Activated naive CD4-positive, alpha-beta T cell treated with anti-CD3 and anti-CD28 coated beads, Interleukin-2, amount 50 U/mL, for 16 hours (primary cell): ENCODE measurements at regions not wholly inside any gene's neighbourhood (a gene's known extent, or its start where the extent isn't known, plus 50 kb on each side); places are given as distances from the start of the nearest gene placed in this dataset.

ENCODE experiments used
- DNase-seq: peaks from one replicate; pipeline ENCODE4 v3.0.0-alpha.2; 2020

DNA sequence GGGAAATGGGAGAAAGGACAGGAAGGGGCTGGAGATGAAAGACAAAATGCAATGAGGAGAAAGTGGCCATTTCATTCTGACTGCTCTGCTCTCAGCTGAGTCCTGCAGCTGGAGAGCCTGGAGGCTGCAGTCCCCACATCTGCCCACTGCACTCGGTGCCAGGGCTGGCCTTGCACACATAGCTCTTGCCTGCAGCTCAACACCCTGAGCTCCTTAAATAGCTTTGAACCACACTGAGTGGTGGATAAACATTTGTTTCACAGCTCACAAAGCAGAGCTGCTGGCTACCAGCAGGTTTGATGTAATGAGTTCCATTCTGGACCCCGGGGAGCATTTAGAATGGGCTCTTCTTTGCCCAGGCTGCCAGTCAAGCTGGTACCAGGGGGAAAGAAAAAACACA is 426.1 kb upstream of the CADM1 start:
- no peak for DNase-seq

DNA sequence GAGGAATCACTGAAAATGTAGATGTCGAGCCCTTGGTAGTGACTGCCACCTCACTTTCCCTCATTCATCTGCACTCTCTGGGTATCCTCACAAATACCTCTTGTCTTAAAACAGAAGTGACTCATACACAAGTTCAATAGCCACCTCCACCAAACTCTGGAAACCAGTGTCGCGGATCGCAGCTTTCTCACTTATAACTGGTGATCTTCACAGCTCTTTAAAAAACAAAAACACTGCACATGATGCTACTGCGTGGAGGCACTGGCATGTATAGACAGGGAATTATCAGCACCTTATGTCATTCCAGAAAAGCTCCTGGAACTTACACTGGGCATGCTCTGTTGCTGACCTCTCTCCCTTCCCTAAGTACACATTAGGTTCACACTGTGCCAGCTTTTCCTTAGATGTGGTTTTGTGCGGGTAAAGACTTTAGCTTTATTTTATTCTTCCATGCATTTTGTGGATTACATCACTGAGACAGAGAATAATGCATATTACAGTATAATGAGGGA is 425.5 kb upstream of the CADM1 start:
- DNase-seq = no peak

- DNase-seq = no peak
Observed at GRCh38 chr11:115928811-115929210, 424.6 kb upstream of the CADM1 start.

GRCh38 chr11:115927823-115928329 is 423.7 kb upstream of the CADM1 start:
- no peak for DNase-seq

DNA sequence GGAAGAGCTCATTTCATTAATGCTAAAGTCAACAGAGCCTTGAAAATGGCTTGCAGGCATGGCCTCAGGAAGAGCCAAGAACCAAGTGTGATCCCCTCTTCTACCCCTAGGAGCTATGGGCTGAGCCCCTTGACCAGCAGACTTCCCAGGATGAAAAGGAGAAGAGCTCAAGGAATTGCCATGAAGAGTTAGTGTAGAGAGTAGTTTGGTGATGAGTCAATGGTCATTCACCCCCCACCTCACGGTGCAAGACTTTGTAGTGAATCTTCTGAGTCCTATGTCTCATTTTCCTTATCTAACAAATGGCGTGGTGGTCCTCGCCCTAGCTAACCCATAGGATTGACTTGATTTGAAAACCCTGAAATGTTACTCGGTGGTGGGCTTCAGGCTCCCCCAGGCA is 422.4 kb upstream of the CADM1 start:
- no peak for DNase-seq

DNA sequence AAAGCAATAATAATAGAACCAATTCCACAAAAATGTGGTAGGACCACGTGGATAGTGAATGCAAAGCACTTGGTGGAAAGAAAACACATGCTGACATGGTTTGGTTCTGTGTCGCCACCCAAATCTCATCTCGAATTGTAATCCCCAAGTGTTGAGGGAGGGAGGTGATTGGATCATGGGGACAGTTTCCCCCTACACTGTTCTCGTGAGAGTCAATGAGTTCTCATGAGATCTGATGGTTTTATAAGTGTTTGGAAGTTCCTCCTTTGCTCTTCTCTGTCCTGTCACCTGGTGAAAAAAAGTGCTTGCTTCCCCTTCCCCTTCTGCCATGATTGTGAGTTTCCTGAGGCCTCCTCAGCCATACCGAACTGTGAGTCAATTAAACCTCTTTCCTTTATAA is 421.9 kb upstream of the CADM1 start:
- DNase-seq = no peak

DNA sequence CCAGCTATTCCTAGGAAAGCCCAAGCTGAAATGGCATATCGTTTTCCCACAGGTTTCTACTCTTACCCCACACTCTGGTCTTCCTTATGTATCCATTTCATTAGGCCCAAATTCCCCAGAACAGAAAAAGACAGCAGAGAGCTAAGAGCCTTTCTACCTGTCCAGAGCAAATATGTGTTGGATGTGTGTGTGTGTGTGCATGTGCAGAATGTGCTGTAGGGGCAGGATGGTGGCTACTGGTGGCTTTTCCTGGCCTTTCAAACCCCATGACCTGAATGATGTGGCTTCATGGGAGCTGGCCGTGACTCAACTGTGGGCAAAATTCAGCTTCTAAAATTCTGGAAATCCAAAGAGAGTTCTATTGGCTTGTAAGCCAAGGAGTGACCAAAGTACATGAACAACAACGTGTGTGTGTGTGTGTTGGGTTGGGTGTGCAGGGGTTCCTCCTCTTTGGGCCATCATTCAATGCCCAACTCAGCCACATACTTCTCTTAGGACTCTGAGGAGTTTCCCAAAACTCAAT is 421.4 kb upstream of the CADM1 start:
- DNase-seq = no peak

- DNase-seq = no peak
Observed at GRCh38 chr11:115924744-115925567, 420.7 kb upstream of the CADM1 start.

GRCh38 chr11:115922876-115923275 is 418.7 kb upstream of the CADM1 start:
- DNase-seq = no peak

GRCh38 chr11:115921986-115922385 is 417.8 kb upstream of the CADM1 start:
- DNase-seq = no peak

DNA sequence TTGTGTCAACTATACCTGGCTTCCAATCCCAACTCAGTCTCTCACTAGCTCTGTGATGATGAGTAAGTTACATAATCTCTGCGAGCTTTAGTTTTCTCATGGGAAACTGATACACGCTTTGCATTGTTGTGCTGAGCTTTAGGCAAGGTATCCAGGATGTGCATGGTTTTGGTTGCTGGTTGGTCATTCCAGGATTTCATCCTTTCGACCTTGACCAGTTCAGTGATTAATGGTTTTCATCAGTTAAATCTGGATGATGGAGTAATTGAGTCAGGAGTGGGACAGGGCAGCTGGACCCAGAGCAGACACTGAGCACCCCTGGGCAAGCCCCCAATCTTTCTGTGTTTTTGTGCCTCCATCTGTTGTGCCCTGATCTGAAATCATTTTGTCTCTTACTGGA is 417.3 kb upstream of the CADM1 start:
- DNase-seq = no peak

- DNase-seq = no peak
Observed at GRCh38 chr11:115920841-115921480, 416.7 kb upstream of the CADM1 start.

- no peak for DNase-seq
Observed at GRCh38 chr11:115920092-115920461, 415.9 kb upstream of the CADM1 start.

GRCh38 chr11:115919341-115920091 is 415.3 kb upstream of the CADM1 start:
- no peak for DNase-seq

DNA sequence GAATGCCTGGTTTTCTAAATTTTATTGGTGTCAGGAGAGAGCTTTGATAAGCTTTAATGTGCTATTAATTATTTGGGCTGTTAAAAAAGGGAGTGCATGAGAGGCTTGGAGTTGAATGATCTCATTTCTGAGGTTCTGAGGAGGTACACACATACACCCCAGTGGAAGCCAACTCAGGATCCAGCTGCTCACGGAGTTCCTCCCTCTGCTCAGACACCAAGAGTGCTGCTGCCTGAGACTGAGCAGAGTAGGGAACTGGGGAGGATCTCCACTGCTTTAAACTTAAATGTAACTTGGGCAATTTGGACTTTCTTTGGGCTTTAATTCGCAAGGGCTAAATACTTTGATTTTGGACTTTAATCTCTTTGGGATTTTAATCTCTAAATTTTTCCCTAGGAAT is 414.4 kb upstream of the CADM1 start:
- DNase-seq = no peak

DNA sequence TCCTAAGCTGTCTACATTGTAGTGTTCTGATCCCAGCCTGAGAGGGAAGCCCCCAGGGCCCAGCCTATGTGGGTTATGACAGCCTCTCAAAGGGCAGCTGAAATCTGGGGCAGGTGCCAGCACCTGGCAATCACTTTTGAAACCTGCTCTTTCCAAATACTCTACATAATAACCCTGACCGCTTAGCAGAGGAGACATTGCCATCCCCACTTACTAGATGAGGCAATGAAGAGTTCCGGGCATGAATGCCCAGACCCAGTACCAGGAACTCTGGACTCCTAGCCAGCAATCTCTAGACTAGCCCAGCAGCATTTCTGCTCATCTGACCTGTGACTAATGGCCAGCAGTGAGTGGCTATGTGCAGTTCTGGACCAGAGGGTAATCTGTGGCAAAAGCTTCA is 412.4 kb upstream of the CADM1 start:
- no peak for DNase-seq

DNA sequence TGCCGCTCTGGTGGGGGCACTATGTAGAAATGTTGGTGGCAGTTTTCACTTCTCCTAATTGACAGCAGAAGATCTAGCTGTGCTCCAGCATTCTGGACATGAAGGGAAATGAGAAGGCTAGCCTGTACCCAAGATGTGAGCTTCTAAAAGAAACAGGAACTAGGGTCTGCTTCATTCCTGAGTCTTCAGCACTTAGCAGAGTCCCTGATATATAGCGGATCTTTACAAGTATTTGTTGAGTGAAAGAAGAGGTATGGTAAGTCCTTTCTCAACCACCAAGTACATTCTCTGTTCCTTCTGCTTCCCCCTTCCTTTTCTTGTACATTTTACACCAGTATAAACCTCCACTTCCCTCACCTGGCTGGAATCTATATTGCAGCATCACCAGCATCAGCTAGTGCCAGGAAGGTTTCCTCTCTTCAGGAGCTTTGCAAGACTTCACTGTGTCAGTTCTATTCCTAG is 408.3 kb upstream of the CADM1 start:
- no peak for DNase-seq

DNA sequence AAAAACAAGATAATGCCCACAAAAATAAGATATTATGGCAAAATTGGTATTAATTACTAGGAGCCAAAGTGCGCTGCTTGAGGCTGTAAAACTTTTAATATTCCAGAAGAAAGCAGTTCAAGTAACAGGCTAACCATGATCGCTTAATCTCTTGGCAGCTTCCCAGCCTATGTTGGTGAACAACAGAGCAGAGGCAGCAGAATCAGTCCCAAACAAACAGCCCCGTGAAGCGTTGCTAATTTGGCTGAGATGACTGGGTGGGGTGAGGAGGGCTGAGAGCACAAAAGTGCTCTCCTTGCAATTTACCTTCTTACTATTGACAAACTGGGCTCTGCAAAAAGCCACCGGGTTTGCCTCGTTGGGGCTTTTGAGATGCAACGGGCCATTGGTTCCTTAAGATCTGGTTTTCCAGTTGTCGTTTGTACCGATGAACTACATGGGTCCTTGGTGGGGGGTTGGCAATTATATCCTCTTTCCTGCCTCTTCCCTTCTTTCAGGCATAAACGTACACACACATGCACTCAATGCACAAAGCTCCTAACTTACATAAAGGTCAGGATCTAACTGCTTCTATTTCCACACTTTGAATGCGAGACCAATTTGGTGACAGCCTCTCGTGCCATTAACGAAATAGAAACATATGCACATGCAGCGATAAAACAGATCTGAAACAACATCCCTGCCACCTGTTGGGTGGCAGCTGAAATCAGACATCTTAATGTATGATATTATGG is 407.6 kb upstream of the CADM1 start:
- no peak for DNase-seq

DNA sequence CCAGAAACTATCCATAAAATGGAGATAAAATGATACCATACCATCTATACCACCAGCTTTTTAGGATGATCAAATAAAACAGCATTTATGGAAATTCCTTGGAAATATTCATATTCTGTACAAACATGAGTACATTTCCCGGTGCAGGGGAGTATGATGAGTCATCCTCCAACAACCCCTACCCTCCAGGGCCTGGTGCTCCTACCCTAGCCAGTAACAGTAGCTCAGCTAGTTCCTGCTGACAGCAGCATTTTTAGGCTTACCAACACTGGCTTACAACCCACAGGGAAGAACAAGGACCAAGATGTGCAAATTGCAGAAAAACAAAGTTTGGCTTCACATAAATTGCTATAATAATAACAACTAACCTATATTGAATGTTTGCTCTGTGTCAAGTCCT is 406.2 kb upstream of the CADM1 start:
- DNase-seq = no peak

- DNase-seq = no peak
Observed at GRCh38 chr11:115906171-115906570, 402.0 kb upstream of the CADM1 start.

DNA sequence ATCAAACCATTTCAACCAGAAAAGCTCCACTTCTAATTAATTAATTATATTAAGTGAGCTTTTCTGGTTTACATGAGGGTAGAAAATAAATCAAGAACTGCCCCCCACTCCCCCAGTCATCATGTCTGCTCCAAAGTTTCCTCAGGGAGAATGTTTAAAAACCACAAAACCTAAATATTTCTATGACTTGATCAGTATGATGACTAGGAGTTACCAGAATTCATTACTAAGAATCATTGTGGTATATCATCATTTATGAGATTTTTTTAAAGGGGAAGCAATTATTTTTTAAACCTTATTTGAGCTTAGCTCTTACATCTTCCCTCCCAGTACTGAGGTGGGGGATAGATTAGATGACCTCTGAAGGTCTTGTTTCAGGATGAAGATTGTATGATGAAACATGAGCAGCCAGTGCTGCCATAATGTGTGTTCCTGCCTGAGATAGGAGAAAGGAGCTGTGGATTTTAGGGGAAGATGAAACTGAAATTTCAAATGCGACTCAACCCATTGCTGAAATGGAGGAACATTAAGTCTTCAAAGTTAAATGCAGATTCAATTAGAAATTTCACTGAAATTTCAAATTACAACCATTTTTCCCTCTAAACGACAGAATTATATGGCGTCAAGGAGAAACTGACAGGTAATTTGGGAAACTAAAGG is 401.3 kb upstream of the CADM1 start:
- DNase-seq = no peak

GRCh38 chr11:115903179-115903578 is 399.0 kb upstream of the CADM1 start:
- no peak for DNase-seq
